Epithelial cell of prostate (primary cell): ENCODE measurements at regions not wholly inside any gene's neighbourhood (a gene's known extent, or its start where the extent isn't known, plus 50 kb on each side); places are given as distances from the start of the nearest gene placed in this dataset.

ENCODE experiments used
- DNase-seq: peaks from one replicate; pipeline ENCODE4 v3.0.0-alpha.2; 2011; ENCODE audit warnings: low read depth, low spot score
- H3K27ac ChIP-seq: fragments of 450-650 bp; 2 replicates; pipeline ENCODE4 v1.5.1; 2017; ENCODE audit warnings: mild to moderate bottlenecking

GRCh38 chr12:124517260-124518050, 50.0 kb downstream of the NCOR2 start:
- H3K27ac ChIP-seq: peak overlapping the region; percentile 94

GRCh38 chr12:124516850-124517249, 50.6 kb downstream of the NCOR2 start:
- DNase-seq: no peak
- peak overlapping the region; percentile 94 for H3K27ac ChIP-seq

More at GRCh38 chr12:124517260-124518050, 50.0 kb downstream of the NCOR2 start:
- DNase-seq: no peak

- no peak for DNase-seq
- peak overlapping the region; percentile 94 for H3K27ac ChIP-seq
Observed at GRCh38 chr12:124515981-124516380, 51.4 kb downstream of the NCOR2 start.

GRCh38 chr12:124514996-124515932, 52.1 kb downstream of the NCOR2 start:
- DNase-seq: no peak
- H3K27ac ChIP-seq: no peak overlapping the region

- H3K27ac ChIP-seq: no peak overlapping the region
- DNase-seq: no peak
Observed at GRCh38 chr12:124514145-124514995, 53.0 kb downstream of the NCOR2 start.

- DNase-seq: no peak
- peak overlapping the region; percentile 65 for H3K27ac ChIP-seq
Observed at GRCh38 chr12:124513297-124513867, 54.0 kb downstream of the NCOR2 start.

- DNase-seq: peak; percentile 81
- peak overlapping the region; percentile 65 for H3K27ac ChIP-seq
Observed at GRCh38 chr12:124512667-124513296, 54.6 kb downstream of the NCOR2 start.

GRCh38 chr12:124511259-124511985, 56.0 kb downstream of the NCOR2 start:
- no peak overlapping the region for H3K27ac ChIP-seq
- DNase-seq: no peak

GRCh38 chr12:124510301-124510970, 57.0 kb downstream of the NCOR2 start:
- H3K27ac ChIP-seq: peak overlapping the region; percentile 61
- no peak for DNase-seq

GRCh38 chr12:124509676-124510300, 57.6 kb downstream of the NCOR2 start:
- H3K27ac ChIP-seq: peak overlapping the region; percentile 61
- DNase-seq: no peak

GRCh38 chr12:124509300-124509675, 58.1 kb downstream of the NCOR2 start:
- H3K27ac ChIP-seq: peak overlapping the region; percentile 61
- DNase-seq: no peak

- H3K27ac ChIP-seq: peak overlapping the region; percentile 61
- DNase-seq: no peak
Observed at GRCh38 chr12:124508381-124509079, 58.9 kb downstream of the NCOR2 start.

- no peak overlapping the region for H3K27ac ChIP-seq
- no peak for DNase-seq
Observed at GRCh38 chr12:124507188-124508109, 60.0 kb downstream of the NCOR2 start.

- no peak overlapping the region for H3K27ac ChIP-seq
- DNase-seq: no peak
Observed at GRCh38 chr12:124506832-124507153, 60.6 kb downstream of the NCOR2 start.

- H3K27ac ChIP-seq: no peak overlapping the region
- DNase-seq: no peak
Observed at GRCh38 chr12:124506145-124506831, 61.1 kb downstream of the NCOR2 start.
